Activated CD8-positive, alpha-beta T cell treated with anti-CD3 and anti-CD28 coated beads for 36 hours (primary cell): ENCODE measurements at regions not wholly inside any gene's neighbourhood (a gene's known extent, or its start where the extent isn't known, plus 50 kb on each side); places are given as distances from the start of the nearest gene placed in this dataset.

Source experiments
- ATAC-seq: fragments of 200-7000 bp; cut with Tn5 transposase; one replicate; pipeline ENCODE4 v1.10.0; 2021; ENCODE audit warnings: mild to moderate bottlenecking, moderate library complexity
- CTCF ChIA-PET: fragments of 350-600 bp; sonication (Branson Sonifier 250); formaldehyde crosslinking; loops from one replicate; lab custom pipeline; 2021; ENCODE audit warnings: antibody characterized with exemption; lab: Charles Lee
- POLR2A ChIA-PET: fragments of 350-600 bp; sonication (Branson Sonifier 250); formaldehyde crosslinking; loops from one replicate; lab custom pipeline; 2021; ENCODE audit warnings: antibody characterized with exemption; lab: Charles Lee
- DNase-seq: peaks from one replicate; pipeline ENCODE4 v3.0.0-alpha.2; 2020
- H3K27ac Mint-ChIP-seq: one replicate; pipeline ENCODE4 v1.8.0; 2021; ENCODE audit warnings: mild to moderate bottlenecking, mixed read lengths
- H3K27me3 Mint-ChIP-seq: one replicate; pipeline ENCODE4 v1.8.0; 2021; ENCODE audit warnings: mixed read lengths
- H3K36me3 Mint-ChIP-seq: one replicate; pipeline ENCODE4 v1.8.0; 2021; ENCODE audit warnings: low read depth, mixed read lengths
- H3K4me1 Mint-ChIP-seq: one replicate; pipeline ENCODE4 v1.8.0; 2021; ENCODE audit warnings: low read depth, mixed read lengths
- H3K4me3 Mint-ChIP-seq: one replicate; pipeline ENCODE4 v1.8.0; 2021; ENCODE audit warnings: mild to moderate bottlenecking, moderate library complexity, mixed read lengths
- H3K9me3 Mint-ChIP-seq: one replicate; pipeline ENCODE4 v1.8.0; 2021; ENCODE audit warnings: mixed read lengths
- intact Hi-C: fragments of 100-400 bp; cut with micrococcal nuclease; formaldehyde crosslinking; loops from one replicate; pipeline ENCODE4 v1.10.0; 2022
- TF ChIP-seq, protein P1 (sequence below): fragments of 200-600 bp; IDR thresholded peaks from one replicate; pipeline ENCODE4 v1.8.0; 2022; ENCODE audit warnings: antibody characterized with exemption, mild to moderate bottlenecking

DNA sequence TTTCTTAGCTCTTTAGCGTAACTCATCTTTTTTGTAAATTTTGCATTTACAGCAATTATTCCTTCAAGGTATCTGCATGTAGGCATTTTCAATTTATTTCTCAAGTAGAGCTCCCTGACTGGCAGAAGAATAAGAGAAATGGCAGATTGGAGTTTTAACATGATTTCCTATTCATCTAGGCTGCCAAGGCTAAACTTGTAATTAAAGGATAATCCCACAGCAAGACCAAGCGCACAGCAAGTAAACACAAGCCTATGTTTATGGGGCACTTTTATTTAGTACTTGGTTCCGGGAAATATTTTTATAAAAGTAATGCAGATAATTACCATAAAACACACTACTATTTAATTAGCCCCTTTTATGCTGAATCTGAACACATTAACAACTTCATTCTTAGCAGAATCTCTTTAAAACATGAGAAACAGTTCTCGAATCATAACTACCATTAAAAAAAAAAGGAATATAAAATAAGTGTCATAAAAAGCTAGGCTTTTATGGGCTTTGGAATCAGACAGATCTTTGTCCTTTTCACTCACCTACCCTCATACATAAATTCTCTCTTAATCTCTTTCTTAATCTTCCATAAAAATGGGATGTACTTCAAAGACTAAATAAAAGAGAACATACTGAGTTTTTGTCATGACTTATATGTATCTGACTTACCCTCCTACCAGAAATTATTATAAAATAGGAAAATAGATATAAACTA lies 961.6 kb upstream of the MIR17HG start:
- Mint-ChIP-seq H3K27ac (no peak overlapping the region), H3K4me1 (no peaks in the 10 kb centered on the region), H3K9me3 (peaks cover 18% of the 10 kb centered on the region), H3K4me3 (no peak overlapping the region), H3K36me3 (no peaks in the 10 kb centered on the region), H3K27me3 (no peaks in the 10 kb centered on the region)
- TF ChIP-seq, protein P1, sequence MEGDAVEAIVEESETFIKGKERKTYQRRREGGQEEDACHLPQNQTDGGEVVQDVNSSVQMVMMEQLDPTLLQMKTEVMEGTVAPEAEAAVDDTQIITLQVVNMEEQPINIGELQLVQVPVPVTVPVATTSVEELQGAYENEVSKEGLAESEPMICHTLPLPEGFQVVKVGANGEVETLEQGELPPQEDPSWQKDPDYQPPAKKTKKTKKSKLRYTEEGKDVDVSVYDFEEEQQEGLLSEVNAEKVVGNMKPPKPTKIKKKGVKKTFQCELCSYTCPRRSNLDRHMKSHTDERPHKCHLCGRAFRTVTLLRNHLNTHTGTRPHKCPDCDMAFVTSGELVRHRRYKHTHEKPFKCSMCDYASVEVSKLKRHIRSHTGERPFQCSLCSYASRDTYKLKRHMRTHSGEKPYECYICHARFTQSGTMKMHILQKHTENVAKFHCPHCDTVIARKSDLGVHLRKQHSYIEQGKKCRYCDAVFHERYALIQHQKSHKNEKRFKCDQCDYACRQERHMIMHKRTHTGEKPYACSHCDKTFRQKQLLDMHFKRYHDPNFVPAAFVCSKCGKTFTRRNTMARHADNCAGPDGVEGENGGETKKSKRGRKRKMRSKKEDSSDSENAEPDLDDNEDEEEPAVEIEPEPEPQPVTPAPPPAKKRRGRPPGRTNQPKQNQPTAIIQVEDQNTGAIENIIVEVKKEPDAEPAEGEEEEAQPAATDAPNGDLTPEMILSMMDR: no peak
- intact Hi-C loops: no loop called here
- no peak for DNase-seq
- ATAC-seq: no peak
- CTCF ChIA-PET: no interaction called here
- POLR2A ChIA-PET: no interaction called here

DNA sequence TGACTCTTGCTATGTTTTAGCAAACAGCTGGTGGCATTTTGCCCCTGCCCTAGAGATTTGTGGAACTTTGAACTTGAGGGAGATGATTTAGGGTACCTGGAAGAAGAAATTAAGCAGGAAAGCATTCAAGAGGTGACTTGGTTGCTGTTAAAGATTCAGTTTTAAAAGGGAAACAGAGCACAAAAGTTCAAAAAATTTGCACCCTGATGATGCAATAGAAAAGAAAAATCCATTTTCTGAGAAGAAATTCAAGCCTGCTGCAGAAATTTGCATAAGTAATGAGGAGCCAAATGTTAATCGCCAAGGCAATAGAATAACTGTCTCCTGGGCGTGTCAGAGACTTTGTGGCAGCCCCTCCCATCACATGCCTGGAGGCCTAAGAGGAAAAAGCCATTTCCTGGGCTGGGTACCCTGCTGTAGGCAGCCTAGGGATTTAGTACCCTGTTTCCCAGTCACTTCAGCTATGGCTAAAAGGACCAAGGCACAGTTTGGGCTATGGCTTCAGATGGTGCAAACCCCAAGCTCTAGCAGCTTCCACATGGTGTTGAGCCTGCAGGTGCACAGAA lies 958.5 kb upstream of the MIR17HG start:
- TF ChIP-seq, protein P1: no peak
- no peaks in the 10 kb centered on the region for H3K4me1 Mint-ChIP-seq
- no peak overlapping the region for H3K4me3 Mint-ChIP-seq
- intact Hi-C loops: no loop called here
- ChIA-PET CTCF (no interaction called here), POLR2A (no interaction called here)
- DNase-seq: no peak
- H3K27me3 Mint-ChIP-seq: no peaks in the 10 kb centered on the region
- peaks cover 23% of the 10 kb centered on the region for H3K9me3 Mint-ChIP-seq
- no peak for ATAC-seq
- H3K27ac Mint-ChIP-seq: no peak overlapping the region
- H3K36me3 Mint-ChIP-seq: no peaks in the 10 kb centered on the region

DNA sequence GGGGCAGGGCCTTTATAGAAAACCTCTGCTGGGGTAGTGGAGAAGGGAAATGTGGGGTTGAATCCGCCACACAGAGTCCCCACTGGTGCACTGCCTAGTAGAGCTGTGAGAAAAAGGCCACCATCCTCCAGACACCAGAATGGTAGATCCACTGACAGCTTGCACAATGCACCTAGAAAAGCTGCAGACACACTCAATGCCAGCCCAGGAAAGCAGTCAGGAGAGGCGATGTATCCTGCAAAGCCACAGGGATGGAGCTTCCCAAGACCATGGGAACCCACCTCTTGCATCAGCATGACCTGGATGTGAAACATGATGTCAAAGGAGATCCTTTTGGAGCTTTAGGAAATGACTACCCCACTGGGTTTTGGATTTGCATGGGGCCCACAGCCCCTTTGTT lies 958.0 kb upstream of the MIR17HG start:
- ATAC-seq (no peak), DNase-seq (no peak)
- Mint-ChIP-seq H3K4me3 (no peak overlapping the region), H3K27me3 (no peaks in the 10 kb centered on the region), H3K27ac (no peak overlapping the region), H3K9me3 (peaks cover 23% of the 10 kb centered on the region), H3K36me3 (no peaks in the 10 kb centered on the region), H3K4me1 (no peaks in the 10 kb centered on the region)
- ChIA-PET CTCF (no interaction called here), POLR2A (no interaction called here)
- intact Hi-C loops: no loop called here
- TF ChIP-seq, protein P1: no peak

DNA sequence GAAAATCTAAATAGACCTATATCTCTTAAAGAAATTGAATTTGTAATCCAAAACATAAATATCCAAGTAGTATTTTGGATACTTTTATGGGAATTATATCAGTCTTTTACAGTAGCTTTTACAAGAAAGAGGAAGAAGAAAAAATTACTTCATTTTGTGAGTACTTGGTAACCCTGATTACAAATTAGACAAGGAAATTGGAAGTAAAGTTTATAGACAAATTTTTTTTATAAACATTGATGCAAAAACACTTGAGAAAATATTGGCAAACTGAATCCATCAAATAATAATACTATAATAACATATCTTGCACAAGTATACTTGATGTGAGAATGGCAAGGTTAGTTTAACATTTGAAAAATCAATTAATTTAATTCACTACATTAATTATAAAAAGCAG lies 954.1 kb upstream of the MIR17HG start:
- intact Hi-C loops: no loop called here
- Mint-ChIP-seq H3K9me3 (peaks cover 25% of the 10 kb centered on the region), H3K4me3 (no peak overlapping the region), H3K27ac (no peak overlapping the region), H3K4me1 (no peaks in the 10 kb centered on the region), H3K27me3 (no peaks in the 10 kb centered on the region), H3K36me3 (no peaks in the 10 kb centered on the region)
- POLR2A ChIA-PET: no interaction called here
- ATAC-seq (no peak), DNase-seq (no peak)
- TF ChIP-seq, protein P1: no peak
- CTCF ChIA-PET: no interaction called here

DNA sequence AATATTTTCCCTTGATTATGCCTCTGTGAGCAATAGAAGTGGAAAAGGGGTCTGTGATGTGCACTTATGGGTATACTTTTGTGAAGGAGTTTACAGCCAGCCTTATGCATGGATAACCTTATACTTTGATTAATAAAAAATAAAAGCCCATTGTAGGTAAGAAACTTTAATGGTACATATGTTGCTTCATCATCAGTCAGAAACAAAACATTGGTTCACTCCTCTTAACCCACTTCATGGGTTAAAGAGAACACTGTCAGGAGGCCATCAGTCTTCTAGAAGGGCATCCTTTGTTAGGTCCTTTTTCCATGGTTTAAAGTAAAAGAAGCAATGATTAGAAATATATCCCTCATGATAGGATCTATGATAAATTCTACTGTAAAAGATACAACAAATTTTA lies 952.1 kb upstream of the MIR17HG start:
- H3K27me3 Mint-ChIP-seq: no peaks in the 10 kb centered on the region
- no peaks in the 10 kb centered on the region for H3K36me3 Mint-ChIP-seq
- ATAC-seq (no peak), DNase-seq (no peak)
- CTCF ChIA-PET: no interaction called here
- POLR2A ChIA-PET: no interaction called here
- intact Hi-C loops: no loop called here
- no peak overlapping the region for H3K4me3 Mint-ChIP-seq
- no peak overlapping the region for H3K27ac Mint-ChIP-seq
- H3K4me1 Mint-ChIP-seq: no peaks in the 10 kb centered on the region
- TF ChIP-seq, protein P1: no peak
- peaks cover 23% of the 10 kb centered on the region for H3K9me3 Mint-ChIP-seq
